GM21526 (cell line): ENCODE measurements at regions not wholly inside any gene's neighbourhood (a gene's known extent, or its start where the extent isn't known, plus 50 kb on each side); places are given as distances from the start of the nearest gene placed in this dataset.

ENCODE experiments used
- ATAC-seq: cut with Tn5 transposase; IDR thresholded peaks from one replicate; pipeline ENCODE4 v1.9.1; 2021; ENCODE audit warnings: moderate library complexity; ENCODE audit not compliant: unreplicated experiment, low FRiP score

DNA sequence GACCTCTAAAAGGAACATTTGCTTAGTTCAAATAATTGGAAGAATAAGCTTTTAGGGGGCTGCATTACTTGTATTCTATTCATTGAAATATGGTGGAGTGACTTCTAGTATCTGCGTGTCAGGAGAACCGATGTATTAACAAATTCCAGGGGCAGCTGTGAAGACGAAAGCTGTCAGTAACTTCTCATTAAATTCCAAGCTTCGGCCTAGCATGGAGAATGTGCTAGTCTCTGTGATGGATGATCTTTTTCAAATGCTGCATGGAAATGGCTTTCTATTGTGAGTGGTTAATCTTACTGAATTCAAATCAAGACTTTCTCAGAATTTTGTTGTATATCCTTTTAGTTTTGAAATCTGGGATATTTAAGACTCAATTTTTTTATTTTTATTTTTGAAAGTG lies 429.9 kb downstream of the ADGRL2 start:
- no peak for ATAC-seq

GRCh38 chr1:82227306-82228095 lies 426.8 kb downstream of the ADGRL2 start:
- no peak for ATAC-seq

- no peak for ATAC-seq
Observed at GRCh38 chr1:82226186-82226505, 425.4 kb downstream of the ADGRL2 start.

GRCh38 chr1:82225421-82226185 lies 424.9 kb downstream of the ADGRL2 start:
- ATAC-seq, result no peak

DNA sequence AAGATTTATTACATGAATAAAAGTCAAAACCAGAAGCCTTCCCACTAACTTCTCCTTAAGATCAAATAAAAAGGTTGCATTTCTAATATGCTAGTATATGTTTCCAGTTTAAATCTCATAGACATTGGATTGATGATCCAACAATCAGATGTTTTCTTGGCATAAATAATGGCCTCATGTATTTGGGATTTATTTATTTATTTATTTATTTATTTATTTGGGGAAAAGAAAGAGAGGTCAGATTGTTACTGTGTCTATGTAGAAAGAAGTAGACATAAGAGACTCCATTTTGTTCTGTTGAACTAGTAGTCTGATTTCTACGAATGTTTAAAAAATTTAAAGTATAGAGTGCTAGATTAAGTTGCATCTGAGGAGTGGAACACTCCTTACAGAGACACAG lies 422.4 kb downstream of the ADGRL2 start:
- no peak for ATAC-seq

- ATAC-seq, result no peak
Observed at GRCh38 chr1:82221721-82222120, 421.0 kb downstream of the ADGRL2 start.

- ATAC-seq, result no peak
Observed at GRCh38 chr1:82220754-82221153, 420.0 kb downstream of the ADGRL2 start.

DNA sequence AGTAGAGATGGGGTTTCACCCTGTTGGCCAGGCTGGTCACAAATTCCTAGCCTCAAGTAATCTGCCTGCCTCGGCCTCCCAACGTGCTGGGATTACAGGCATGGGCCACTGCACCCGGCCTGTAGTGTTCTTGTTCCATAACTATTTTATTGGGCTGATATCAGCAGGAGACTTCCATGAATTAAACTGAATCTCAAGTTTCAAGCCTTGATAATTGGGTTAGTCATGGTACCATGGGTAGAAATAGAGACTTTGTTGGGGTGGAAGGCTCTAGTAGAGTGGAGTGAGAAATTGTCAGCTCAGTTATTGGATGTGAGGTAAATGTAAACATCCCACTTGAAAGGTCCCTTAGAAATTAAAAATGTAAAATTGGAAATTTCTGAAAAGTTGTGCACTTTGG lies 419.1 kb downstream of the ADGRL2 start:
- ATAC-seq, result no peak

GRCh38 chr1:82218846-82219245 lies 418.1 kb downstream of the ADGRL2 start:
- no peak for ATAC-seq

GRCh38 chr1:82215853-82216175 lies 415.1 kb downstream of the ADGRL2 start:
- no peak for ATAC-seq

GRCh38 chr1:82215056-82215852 lies 414.5 kb downstream of the ADGRL2 start:
- no peak for ATAC-seq

GRCh38 chr1:82214606-82215005 lies 413.9 kb downstream of the ADGRL2 start:
- ATAC-seq, result no peak

DNA sequence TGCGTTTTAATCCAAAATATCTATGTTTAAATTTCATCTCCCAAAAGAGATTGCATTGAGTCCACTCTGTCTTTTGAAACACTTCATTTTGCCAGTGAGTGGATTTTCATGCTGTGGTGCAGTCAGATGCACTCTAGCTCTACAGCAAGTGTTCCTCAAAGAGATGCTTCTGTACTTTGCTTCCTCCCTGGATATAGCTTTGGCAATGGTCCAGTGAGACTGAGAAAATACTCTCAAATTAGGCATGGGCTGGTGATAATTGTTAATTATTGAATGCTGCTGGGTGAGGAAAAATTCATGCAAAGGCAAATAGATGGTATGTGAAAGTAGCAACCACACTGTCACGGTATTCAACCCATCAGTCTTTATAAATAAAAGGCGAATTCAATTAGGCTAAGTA lies 396.9 kb downstream of the ADGRL2 start:
- no peak for ATAC-seq

DNA sequence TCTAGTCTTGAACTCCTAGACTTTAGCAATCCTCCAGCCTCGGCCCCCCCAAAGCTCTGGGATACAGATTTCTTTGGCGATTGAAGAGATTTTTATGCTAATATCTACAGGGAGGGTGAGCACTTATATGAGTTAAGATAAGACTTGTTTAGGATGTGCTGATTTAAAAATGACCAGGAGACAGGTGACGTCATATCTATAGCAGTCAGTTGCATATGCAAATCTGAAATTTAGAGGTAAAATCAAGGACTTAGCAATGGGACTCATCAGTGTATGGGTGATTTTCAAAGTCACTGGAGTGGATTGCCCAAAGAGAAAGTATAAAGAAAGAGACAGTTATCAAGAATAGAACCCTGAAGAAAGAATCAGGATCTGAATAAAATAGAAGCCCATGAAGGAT lies 394.5 kb downstream of the ADGRL2 start:
- no peak for ATAC-seq

DNA sequence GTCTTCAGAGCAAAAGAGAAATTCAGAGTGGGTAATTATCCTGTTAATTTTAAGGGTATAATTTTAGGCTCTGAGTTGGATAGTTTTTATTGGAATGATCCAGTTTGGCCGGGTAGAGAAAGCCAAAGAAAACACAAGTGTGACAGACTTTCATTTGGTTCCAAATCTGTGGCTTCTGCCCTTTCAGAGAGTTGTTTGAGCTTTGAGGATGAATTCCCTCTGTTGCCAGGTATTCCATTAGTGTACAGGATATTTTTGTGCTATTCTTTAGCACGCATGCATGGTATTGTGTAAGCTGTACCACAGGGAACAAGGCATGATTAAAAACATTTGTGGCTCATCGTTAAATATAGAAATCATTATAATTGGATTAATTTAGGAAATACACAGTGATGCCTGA lies 384.4 kb downstream of the ADGRL2 start:
- no peak for ATAC-seq

GRCh38 chr1:82181846-82182245 lies 381.1 kb downstream of the ADGRL2 start:
- no peak for ATAC-seq

GRCh38 chr1:82179131-82179530 lies 378.4 kb downstream of the ADGRL2 start:
- no peak for ATAC-seq

DNA sequence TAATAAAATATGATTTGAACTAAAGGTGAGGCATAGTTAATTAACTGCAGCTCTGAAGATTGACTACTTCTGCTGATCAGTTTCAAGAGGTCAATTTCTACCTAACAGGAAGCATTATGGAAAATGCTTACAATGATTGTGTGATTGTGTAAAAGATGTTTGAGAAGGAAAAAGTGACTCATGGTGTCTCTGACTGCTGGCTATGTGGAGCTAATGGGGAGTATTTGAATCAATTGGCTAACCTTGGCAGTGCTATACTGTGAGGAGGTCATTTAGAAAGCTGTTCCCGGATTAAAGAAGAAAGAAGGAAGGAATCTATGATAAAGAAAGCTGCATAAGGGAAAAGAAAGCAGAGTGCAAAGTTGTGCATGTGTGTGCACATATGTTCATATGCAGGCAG lies 376.5 kb downstream of the ADGRL2 start:
- ATAC-seq, result no peak

GRCh38 chr1:82171955-82172354 lies 371.2 kb downstream of the ADGRL2 start:
- ATAC-seq, result no peak

DNA sequence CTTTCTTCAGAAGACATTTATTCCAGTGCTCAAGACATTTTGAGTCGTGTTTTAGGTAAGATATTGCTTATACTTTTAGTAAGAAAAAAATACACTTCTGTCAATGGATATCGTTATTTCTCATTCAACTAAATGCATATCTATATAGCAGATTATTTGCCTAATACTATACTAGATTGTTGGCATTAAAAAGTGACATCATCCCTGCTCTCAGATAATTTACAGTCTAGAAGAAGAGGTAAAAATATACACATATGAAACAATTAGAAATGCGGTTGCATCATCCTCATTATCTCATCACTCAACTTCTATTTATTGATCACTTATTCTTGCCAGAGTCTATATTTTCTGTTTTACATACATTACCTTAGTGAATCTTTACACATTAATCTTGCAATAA lies 367.7 kb downstream of the ADGRL2 start:
- no peak for ATAC-seq

GRCh38 chr1:82165304-82165703 lies 364.6 kb downstream of the ADGRL2 start:
- no peak for ATAC-seq
